ENCODE measurements at regions not wholly inside any gene's neighbourhood (a gene's known extent, or its start where the extent isn't known, plus 50 kb on each side); places are given as distances from the start of the nearest gene placed in this dataset.

DNA sequence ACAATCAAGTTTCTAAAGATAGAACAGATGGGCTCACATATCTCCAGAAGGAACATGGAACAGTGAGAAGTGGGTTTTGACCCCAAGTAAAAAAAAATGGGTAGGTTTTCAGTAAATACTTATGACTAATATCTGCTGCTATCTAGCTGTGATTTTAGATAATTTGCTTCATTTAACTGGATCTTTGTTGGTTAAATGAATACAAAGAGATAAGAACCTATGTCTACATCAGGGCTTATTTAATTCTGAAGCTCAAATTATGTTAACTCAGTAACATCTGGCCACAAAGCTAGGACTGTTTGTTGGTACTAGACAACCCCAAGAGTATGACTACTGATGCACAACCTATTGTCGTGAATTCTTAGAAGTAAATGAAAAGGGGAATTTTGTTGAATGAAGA is 144.4 kb upstream of the SESN3 start:
- Histone ChIP-seq H3K9me3 (ENCODE audit: low read depth) (no peaks in the 10 kb centered on the region), H3K27me3 (no peaks in the 10 kb centered on the region), H3K36me3 (no peaks in the 10 kb centered on the region), H3K4me3 (no peak overlapping the region), H3K27ac (no peak overlapping the region), H3K4me1 (ENCODE audit: low read depth) (no peaks in the 10 kb centered on the region)
- TF ChIP-seq, protein P1, sequence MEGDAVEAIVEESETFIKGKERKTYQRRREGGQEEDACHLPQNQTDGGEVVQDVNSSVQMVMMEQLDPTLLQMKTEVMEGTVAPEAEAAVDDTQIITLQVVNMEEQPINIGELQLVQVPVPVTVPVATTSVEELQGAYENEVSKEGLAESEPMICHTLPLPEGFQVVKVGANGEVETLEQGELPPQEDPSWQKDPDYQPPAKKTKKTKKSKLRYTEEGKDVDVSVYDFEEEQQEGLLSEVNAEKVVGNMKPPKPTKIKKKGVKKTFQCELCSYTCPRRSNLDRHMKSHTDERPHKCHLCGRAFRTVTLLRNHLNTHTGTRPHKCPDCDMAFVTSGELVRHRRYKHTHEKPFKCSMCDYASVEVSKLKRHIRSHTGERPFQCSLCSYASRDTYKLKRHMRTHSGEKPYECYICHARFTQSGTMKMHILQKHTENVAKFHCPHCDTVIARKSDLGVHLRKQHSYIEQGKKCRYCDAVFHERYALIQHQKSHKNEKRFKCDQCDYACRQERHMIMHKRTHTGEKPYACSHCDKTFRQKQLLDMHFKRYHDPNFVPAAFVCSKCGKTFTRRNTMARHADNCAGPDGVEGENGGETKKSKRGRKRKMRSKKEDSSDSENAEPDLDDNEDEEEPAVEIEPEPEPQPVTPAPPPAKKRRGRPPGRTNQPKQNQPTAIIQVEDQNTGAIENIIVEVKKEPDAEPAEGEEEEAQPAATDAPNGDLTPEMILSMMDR (IDR thresholded peaks at IDR 0.05; ENCODE audit: low read depth, low read length): no peak
- no peak for DNase-seq (ENCODE audit: low read depth in 1 of 2, low spot score in 1 of 2)

DNA sequence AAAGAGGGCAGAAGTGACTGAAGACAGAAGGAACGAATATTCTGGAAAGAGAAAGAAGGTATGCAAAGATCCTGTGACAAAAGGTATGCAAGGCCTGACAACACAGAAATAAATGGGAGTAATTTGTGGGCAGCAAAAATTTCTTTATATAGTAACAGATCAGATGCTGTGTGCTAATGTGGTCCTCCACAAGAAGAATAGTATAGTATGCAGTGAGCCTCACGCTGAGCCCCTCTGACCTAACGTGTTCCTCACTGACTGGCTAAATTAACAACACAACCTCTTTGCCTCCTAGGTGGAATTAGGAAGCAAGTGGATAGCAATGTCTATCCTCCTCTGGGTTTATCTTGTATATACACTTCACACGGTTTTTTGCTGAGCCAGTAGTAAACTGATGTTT is 143.1 kb upstream of the SESN3 start:
- no peaks in the 10 kb centered on the region for H3K4me1 ChIP-seq (ENCODE audit: low read depth)
- no peaks in the 10 kb centered on the region for H3K9me3 ChIP-seq (ENCODE audit: low read depth)
- H3K27ac ChIP-seq: no peak overlapping the region
- TF ChIP-seq, protein P1 (IDR thresholded peaks at IDR 0.05; ENCODE audit: low read depth, low read length): no peak
- H3K4me3 ChIP-seq: no peak overlapping the region
- no peaks in the 10 kb centered on the region for H3K36me3 ChIP-seq
- H3K27me3 ChIP-seq: no peaks in the 10 kb centered on the region
- no peak for DNase-seq (ENCODE audit: low read depth in 1 of 2, low spot score in 1 of 2)

DNA sequence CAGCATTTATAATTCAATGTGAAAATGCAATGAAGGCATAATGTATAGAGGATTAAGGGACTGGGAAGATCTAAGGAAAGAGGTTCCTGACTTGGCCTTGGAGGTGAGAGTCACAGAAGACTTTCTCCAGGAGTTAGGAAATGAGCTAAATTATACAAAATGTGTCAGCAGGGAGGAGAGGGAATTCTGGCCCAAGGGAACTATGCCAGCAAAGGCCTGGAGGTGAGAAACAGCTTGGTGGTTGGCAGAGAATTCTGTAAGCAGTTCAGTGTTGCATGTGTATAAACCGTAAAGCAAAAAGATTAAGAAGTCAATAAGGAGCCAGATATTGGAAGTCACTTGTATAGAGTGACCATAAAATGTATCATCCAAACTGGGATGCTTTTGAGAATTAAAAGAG is 142.2 kb upstream of the SESN3 start:
- Histone ChIP-seq H3K36me3 (no peaks in the 10 kb centered on the region), H3K9me3 (ENCODE audit: low read depth) (no peaks in the 10 kb centered on the region), H3K27me3 (no peaks in the 10 kb centered on the region), H3K4me3 (no peak overlapping the region), H3K27ac (no peak overlapping the region), H3K4me1 (ENCODE audit: low read depth) (no peaks in the 10 kb centered on the region)
- DNase-seq (ENCODE audit: low read depth in 1 of 2, low spot score in 1 of 2): no peak
- TF ChIP-seq, protein P1 (IDR thresholded peaks at IDR 0.05; ENCODE audit: low read depth, low read length): no peak

- no peaks in the 10 kb centered on the region for H3K27me3 ChIP-seq
- TF ChIP-seq, protein P1 (IDR thresholded peaks at IDR 0.05; ENCODE audit: low read depth, low read length): no peak
- H3K4me3 ChIP-seq: no peak overlapping the region
- no peak overlapping the region for H3K27ac ChIP-seq
- H3K36me3 ChIP-seq: no peaks in the 10 kb centered on the region
- H3K4me1 ChIP-seq (ENCODE audit: low read depth): no peaks in the 10 kb centered on the region
- no peak for DNase-seq (ENCODE audit: low read depth in 1 of 2, low spot score in 1 of 2)
- H3K9me3 ChIP-seq (ENCODE audit: low read depth): no peaks in the 10 kb centered on the region
Measured at GRCh38 chr11:95372097-95372656, 141.2 kb upstream of the SESN3 start.

GRCh38 chr11:95371153-95371552 is 140.2 kb upstream of the SESN3 start:
- no peaks in the 10 kb centered on the region for H3K4me1 ChIP-seq (ENCODE audit: low read depth)
- H3K9me3 ChIP-seq (ENCODE audit: low read depth): no peaks in the 10 kb centered on the region
- no peak overlapping the region for H3K4me3 ChIP-seq
- H3K36me3 ChIP-seq: no peaks in the 10 kb centered on the region
- DNase-seq (ENCODE audit: low read depth in 1 of 2, low spot score in 1 of 2): no peak
- no peaks in the 10 kb centered on the region for H3K27me3 ChIP-seq
- TF ChIP-seq, protein P1 (IDR thresholded peaks at IDR 0.05; ENCODE audit: low read depth, low read length): no peak
- H3K27ac ChIP-seq: no peak overlapping the region

DNA sequence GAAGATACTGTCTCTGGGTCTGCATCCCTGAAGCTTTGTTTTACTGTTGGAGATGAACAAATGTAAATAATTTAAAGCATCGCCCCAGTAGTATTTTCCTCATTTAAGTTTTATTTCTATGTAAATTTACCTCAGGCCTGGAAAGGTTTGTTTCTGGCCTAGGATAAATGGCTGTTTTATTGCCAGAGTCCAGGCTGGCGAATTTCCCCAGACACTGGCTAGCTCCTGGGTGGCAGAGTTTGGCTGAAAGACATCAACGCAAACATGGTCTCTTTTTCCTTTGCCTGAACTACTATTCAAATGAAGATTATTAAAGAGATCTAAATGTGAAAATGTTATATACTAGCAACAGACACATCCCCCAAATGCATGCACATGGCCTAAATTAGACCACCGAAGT is 136.7 kb upstream of the SESN3 start:
- TF ChIP-seq, protein P1 (IDR thresholded peaks at IDR 0.05; ENCODE audit: low read depth, low read length): no peak
- no peaks in the 10 kb centered on the region for H3K9me3 ChIP-seq (ENCODE audit: low read depth)
- no peaks in the 10 kb centered on the region for H3K27me3 ChIP-seq
- no peak for DNase-seq (ENCODE audit: low read depth in 1 of 2, low spot score in 1 of 2)
- H3K36me3 ChIP-seq: no peaks in the 10 kb centered on the region
- H3K4me1 ChIP-seq (ENCODE audit: low read depth): no peaks in the 10 kb centered on the region
- H3K4me3 ChIP-seq: no peak overlapping the region
- no peak overlapping the region for H3K27ac ChIP-seq
